Right kidney (tissue), 1 donor: ENCODE measurements at regions not wholly inside any gene's neighbourhood (a gene's known extent, or its start where the extent isn't known, plus 50 kb on each side); places are given as distances from the start of the nearest gene placed in this dataset.
"Not testable (repeated sequence)": the region's sequence is repeated elsewhere in the genome, so short reads cannot be mapped to it uniquely, and the experiment has no call there.

Source experiments
- DNase-seq: peaks from one replicate; pipeline ENCODE4 v3.0.0-alpha.2; 2016

- DNase-seq: no peak
These were observed 426.7 kb upstream of the ARX start for GRCh38 chrX:25442499-25442898.

DNA sequence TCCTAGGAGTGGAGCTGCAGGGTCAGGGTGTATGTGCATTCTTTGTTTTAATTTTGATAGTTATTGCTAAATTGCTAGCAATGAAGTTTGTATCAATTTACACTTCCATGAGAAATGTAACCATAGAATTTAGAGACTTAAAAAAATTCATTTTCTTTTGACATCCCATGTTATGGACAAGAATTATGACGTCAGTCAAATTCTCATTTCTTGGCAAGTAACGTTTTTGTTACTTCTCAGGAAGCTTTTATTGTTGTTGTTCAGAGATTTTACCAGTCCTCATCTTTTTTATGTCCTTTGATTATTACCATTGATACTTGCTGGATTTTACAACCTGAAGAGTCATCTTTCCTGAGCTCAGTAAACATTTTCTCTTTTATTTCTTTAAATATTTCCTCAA is 417.5 kb upstream of the ARX start:
- no peak for DNase-seq

- DNase-seq: no peak
These were observed 416.6 kb upstream of the ARX start for GRCh38 chrX:25432396-25432795.

- DNase-seq: no peak
These were observed 412.2 kb upstream of the ARX start for GRCh38 chrX:25427873-25428555.

DNA sequence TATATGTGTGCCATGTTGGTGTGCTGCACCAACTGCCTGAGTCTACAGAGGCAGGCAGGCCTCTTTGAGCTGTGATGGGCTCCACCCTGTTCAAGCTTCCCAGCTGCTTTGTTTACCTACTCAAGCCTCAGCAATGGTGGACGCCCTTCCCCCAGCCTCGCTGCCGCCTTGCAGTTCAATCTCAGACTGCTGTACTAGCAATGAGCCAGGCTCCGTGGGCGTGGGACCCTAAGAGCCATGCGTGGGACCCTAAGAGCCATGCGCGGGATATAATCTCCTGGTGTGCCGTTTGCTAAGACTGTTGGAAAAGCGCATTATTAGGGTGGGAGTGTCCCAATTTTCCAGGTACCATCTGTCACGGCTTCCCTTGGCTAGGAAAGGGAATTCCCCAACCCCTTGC is 388.4 kb upstream of the ARX start:
- not testable (repeated sequence) for DNase-seq

GRCh38 chrX:25389266-25389665 is 373.5 kb upstream of the ARX start:
- DNase-seq: no peak

DNA sequence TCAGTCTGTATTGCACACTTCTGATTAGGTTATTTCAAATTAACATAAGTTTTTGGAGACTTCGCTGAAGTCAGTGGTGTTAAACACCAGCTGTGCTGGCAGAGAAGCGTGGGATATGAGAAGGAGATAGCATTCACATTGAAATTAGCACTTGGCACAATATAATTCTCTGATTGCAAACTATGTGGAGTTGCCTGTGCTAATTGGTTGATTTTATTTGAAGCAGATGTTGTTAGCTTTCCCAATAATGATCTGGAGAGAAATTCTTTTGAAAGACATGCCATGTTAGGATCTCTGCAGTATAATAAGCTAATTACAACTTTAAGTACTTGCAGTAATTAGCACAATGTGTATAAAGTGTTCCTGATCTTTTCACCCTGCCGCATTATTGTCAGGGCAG is 367.4 kb upstream of the ARX start:
- no peak for DNase-seq

GRCh38 chrX:25356456-25356855 is 340.7 kb upstream of the ARX start:
- DNase-seq: no peak

- no peak for DNase-seq
These were observed 328.6 kb upstream of the ARX start for GRCh38 chrX:25344161-25344936.

- DNase-seq: no peak
These were observed 327.3 kb upstream of the ARX start for GRCh38 chrX:25343060-25343459.

GRCh38 chrX:25337841-25338240 is 322.1 kb upstream of the ARX start:
- DNase-seq: no peak

DNA sequence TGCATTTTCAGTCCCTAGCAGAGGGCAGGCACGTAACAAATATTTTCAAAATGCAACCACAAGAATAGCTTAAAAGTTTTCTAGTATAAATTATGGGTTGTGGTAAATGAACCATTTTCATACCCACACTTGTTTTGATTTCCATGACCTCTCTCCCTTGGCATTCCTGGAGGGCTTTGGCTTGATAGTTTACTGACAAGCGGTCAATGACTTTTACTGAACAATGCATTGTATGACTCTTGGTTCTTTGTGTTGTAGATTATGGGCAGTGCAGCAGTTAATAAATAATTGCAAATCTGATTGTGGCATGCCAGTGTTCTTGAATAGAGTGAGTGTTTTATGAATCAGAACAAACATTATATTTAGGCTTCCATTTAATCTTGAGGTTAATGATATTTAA is 285.2 kb upstream of the ARX start:
- DNase-seq: no peak

DNA sequence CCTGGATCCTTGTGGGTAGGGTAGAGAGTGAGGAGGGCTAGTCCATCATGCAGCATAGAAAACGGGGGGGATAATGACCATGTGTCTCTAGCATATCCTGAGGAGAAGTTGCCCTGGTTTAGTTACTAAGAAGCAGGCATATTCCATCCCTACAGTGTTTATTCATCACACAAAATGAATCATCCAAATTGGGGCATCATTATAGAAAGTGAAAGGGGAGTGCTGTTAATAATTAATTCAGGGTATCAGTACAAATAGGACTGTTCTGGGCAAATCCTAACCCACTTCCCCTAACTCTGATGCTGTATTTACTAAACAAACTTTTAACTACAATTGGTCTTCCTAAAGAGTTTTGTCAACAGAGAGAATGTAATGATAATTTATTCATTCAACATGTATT is 281.1 kb upstream of the ARX start:
- DNase-seq: no peak

DNA sequence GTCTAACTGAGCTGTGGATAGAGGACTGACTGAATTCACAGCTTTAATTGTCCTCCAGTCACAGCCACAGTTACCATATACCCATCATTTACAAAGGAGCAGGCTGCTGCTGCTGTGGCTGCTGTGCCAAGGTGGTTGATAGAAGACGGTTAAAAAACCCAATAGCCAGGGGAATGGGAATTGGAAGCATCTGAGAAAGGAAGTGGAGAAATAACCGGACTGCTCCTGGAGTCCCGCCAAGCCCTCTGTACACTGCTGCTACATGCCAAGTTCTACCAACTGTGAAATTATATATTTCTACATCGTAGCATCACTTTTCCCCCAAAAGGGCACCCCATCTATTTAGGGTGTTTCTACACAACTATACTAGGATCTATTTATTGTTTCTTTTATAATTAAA is 279.7 kb upstream of the ARX start:
- no peak for DNase-seq

DNA sequence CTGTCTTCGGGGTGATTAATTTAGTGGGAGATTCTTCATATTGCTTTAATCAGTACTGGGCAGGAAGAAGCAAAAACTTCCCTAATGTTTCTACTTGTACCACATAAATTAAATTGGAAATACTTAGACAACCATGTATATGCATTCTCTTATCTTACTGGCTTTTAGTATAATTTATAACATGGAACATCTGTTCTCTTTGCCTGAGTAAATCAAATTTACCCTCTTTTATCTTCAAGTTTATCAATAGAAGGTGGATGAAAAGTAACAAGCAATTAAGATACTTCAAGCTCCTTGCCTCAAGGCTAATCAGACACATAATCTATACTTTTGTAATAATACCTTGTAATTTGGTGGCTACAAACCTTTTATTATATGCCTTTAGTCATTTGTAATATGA is 274.4 kb upstream of the ARX start:
- no peak for DNase-seq

DNA sequence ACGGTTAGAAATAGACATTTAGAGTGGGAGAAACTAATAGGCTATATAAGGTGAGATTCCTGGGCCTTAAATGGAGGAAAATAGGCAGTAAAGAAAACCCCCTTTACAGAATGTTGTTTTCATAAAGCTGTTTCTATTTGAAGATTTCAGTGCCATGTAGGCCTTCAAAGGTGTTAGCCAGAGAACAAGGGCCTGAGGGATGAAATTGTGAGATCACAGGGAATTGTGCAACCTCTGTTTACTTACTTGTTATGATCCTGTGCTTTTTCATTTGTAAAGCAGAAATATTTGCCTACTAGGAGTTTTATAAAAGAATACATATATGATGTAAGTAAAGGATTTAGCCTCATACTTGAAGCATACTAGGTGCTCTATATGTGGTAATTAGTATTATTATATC is 272.9 kb upstream of the ARX start:
- DNase-seq: no peak

DNA sequence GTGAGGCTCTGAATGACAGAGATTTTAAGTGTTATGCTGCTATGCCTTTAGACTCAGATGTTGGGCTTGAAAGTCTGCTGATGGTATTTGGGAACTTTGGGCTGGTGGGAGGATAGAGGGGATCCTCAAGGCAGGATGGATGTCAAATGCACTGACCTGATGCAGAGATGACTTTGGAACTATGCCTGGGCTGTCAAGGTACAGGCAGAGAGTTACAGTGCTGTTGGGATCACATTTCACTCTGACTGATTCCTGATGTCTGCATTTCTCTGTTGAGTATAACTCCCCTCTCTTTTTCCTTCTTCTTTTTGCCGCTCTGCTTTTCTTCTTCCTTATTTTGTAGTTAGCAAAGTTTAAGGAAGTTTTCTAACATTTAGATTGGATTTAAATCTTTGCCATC is 271.8 kb upstream of the ARX start:
- no peak for DNase-seq

DNA sequence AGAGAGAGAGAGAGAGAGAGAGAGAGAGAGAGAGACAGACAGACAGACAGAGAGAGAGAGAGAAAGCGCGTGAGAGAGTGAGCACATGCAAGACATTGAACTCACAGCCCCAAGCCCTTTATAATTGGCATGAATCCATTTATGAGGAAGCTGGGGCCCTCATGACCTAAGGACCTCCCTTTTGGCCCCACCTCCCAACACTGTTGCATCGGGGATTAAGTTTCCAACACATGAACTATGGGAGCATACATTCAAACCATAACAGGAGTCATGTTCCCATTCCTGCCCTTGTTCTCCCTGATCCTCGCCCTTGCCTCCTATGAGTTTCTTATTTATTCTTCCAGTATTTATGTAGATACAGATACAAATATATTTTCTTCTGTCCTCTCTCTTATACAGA is 269.8 kb upstream of the ARX start:
- DNase-seq: no peak

DNA sequence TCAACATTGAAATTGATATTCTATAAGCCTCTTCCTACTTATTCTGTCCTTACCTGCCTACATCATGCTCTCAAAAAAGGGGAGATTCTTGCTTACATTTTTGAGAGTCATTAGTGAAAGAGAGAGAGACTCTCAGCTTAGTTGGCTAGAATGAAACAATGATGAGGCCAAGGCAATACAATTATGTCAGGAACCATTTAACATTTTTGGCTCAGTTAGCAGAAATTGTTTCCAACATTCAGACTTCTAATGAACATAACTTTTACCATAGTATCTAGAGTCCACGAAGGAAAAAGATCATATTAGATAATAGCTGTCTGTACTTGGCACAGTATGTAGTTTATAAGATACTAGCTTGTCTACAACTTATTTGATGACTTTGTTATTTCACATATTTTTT is 263.7 kb upstream of the ARX start:
- DNase-seq: no peak

DNA sequence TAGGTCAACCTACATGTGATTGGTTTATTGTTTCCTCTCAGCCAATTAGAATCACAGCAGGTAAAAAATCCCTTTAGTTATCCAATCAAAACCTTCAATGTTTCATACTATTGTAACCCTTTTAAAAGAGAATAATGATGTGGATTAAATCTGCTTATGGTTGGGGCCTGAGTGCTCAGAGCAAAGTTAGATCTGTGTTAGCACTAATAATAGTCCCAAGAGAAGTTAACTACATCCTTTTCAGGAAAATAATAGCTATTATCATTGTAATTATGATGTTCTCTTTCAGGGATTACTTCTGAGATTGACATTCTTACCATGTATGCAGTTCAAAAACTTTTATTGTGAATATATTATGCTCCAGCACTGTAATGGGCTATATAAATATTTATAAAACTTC is 262.6 kb upstream of the ARX start:
- DNase-seq: no peak

DNA sequence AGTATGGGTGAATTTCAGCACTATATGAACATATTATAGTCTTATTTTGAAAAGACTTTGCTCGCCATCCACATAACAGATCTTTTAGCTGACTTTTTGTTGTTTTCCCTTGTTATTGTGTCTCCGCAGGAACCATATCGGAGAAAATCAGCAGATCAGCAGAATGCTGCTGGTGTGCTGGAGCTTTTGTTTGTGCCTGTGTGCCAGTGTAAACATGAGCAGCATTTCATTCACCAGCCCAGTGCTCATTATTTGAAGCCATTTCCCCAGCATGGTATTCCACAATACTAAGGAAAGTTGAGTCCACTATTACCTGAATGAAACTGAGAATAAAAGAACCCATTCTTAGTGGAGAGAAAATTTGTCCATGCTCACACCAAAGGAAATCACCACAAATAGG is 261.8 kb upstream of the ARX start:
- DNase-seq: no peak

GRCh38 chrX:25275159-25275558 is 259.4 kb upstream of the ARX start:
- no peak for DNase-seq

DNA sequence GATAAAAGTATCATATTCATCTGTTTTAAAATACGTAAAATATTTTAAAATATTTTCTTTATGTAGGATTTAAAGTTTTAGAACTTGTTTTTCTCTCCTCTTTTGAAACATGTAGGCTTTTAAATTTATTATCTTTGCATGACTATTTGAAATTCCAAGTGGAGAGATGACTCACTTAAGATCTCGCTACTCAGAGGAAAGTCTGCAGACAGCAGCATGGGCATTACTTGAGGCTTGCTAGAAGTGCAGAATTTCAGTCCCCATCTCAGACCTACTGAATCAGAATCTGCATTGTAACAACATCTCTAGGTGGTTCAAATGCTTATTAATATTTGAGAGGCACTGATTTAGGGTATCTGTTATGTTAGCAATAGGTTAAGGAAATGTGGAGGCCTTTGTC is 225.7 kb upstream of the ARX start:
- DNase-seq: no peak

- DNase-seq: no peak
These were observed 210.4 kb upstream of the ARX start for GRCh38 chrX:25226151-25226550.
